Suprapubic skin (tissue), 4 donors: ENCODE measurements at regions not wholly inside any gene's neighbourhood (a gene's known extent, or its start where the extent isn't known, plus 50 kb on each side); places are given as distances from the start of the nearest gene placed in this dataset.

Experiments used
- CTCF ChIP-seq, 2 donors: fragments of 200-600 bp in 1 of 2; fragments of 450-650 bp in 1 of 2; sonication (generic) in 1 of 2; IDR thresholded peaks; one replicate each; pipeline ENCODE4 v1.5.1; 2016 to 2019; ENCODE audit warnings: antibody characterized with exemption in 2 of 2, mild to moderate bottlenecking in 1 of 2, moderate library complexity in 1 of 2
- EP300 ChIP-seq: sonication (generic); formaldehyde crosslinking; IDR thresholded peaks from one replicate; pipeline ENCODE4 v1.6.1; 2017; ENCODE audit warnings: antibody characterized with exemption
- POLR2A ChIP-seq, 2 donors: fragments of 450-650 bp; IDR thresholded peaks; one replicate each; pipeline ENCODE4 v1.6.1; 2017; ENCODE audit warnings: antibody characterized with exemption in 2 of 2, mild to moderate bottlenecking in 2 of 2, moderate library complexity in 2 of 2
- POLR2AphosphoS5 ChIP-seq, 3 donors: sonication (generic); formaldehyde crosslinking; IDR thresholded peaks; one replicate each; pipeline ENCODE4 v1.6.1; 2017; ENCODE audit warnings: antibody characterized with exemption in 3 of 3

GRCh38 chr2:120402508-120402907, 56.6 kb downstream of the INHBB start:
- TF ChIP-seq CTCF (IDR thresholded peaks at IDR 0.05) (no peak), POLR2A (IDR thresholded peaks at IDR 0.05) (no peak), POLR2AphosphoS5 (IDR thresholded peaks at IDR 0.05) (no peak), EP300 (no peak)
